ENCODE measurements at regions not wholly inside any gene's neighbourhood (a gene's known extent, or its start where the extent isn't known, plus 50 kb on each side); places are given as distances from the start of the nearest gene placed in this dataset.

GRCh38 chr1:87763483-87763882, 434.8 kb downstream of the LMO4 start:
- ChIA-PET CTCF (no interaction called here), POLR2A (no interaction called here)
- in situ Hi-C loops (cut with HindIII; ENCODE audit: low pct_unique_long_range_greater_than_20kb, low sequenced_read_pairs), result no loop called here
- H3K36me3 ChIP-seq (ENCODE audit: control insufficient read depth, insufficient read depth, low read length), result no peaks in the 10 kb centered on the region
- H3K27ac ChIP-seq (ENCODE audit: low read length), result no peak overlapping the region
- intact Hi-C loops (cut with micrococcal nuclease; ENCODE audit: unreplicated experiment), result no loop called here
- BruUV-seq (replicated peaks), result no TSS peak
- no peak for ATAC-seq
- peaks cover 3% of the 10 kb centered on the region; the same call in 1 of the 2 replicates for H3K9me3 ChIP-seq (ENCODE audit: control insufficient read depth, insufficient read depth, low read depth, low read length)
- no peaks in the 10 kb centered on the region for H3K27me3 ChIP-seq (ENCODE audit: control insufficient read depth, insufficient read depth, low read length)
- no peak overlapping the region for H3K4me3 ChIP-seq (ENCODE audit: low read depth in 2 of 2, low read length in 2 of 2)
- no peaks in the 10 kb centered on the region for H3K4me1 ChIP-seq (ENCODE audit: control insufficient read depth, insufficient read depth, low read length)
- TF ChIP-seq REST (IDR thresholded peaks at IDR 0.05; ENCODE audit: insufficient read depth in 1 of 2, low read depth in 2 of 2, low read length in 1 of 2), result no peak
- TF ChIP-seq, protein P1, sequence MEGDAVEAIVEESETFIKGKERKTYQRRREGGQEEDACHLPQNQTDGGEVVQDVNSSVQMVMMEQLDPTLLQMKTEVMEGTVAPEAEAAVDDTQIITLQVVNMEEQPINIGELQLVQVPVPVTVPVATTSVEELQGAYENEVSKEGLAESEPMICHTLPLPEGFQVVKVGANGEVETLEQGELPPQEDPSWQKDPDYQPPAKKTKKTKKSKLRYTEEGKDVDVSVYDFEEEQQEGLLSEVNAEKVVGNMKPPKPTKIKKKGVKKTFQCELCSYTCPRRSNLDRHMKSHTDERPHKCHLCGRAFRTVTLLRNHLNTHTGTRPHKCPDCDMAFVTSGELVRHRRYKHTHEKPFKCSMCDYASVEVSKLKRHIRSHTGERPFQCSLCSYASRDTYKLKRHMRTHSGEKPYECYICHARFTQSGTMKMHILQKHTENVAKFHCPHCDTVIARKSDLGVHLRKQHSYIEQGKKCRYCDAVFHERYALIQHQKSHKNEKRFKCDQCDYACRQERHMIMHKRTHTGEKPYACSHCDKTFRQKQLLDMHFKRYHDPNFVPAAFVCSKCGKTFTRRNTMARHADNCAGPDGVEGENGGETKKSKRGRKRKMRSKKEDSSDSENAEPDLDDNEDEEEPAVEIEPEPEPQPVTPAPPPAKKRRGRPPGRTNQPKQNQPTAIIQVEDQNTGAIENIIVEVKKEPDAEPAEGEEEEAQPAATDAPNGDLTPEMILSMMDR (IDR thresholded peaks at IDR 0.05), result no peak
- no peak for TF ChIP-seq TCF7L2 (IDR thresholded peaks at IDR 0.05; ENCODE audit: low read depth, low read length)
- TF ChIP-seq SIN3A (IDR thresholded peaks at IDR 0.05; ENCODE audit: borderline replicate concordance, insufficient read depth, low read depth, low read length), result no peak
- no peak for TF ChIP-seq POLR2AphosphoS5 (IDR thresholded peaks at IDR 0.05; ENCODE audit: low read depth, low read length)
- no peak for DNase-seq (ENCODE audit: low read depth, low spot score)

GRCh38 chr1:87765057-87765680, 436.5 kb downstream of the LMO4 start:
- POLR2A ChIA-PET, result no interaction called here
- BruUV-seq (replicated peaks), result no TSS peak
- Histone ChIP-seq H3K36me3 (ENCODE audit: control insufficient read depth, insufficient read depth, low read length) (no peaks in the 10 kb centered on the region), H3K4me3 (ENCODE audit: low read depth in 2 of 2, low read length in 2 of 2) (no peak overlapping the region), H3K4me1 (ENCODE audit: control insufficient read depth, insufficient read depth, low read length) (no peaks in the 10 kb centered on the region), H3K9me3 (ENCODE audit: control insufficient read depth, insufficient read depth, low read depth, low read length) (peaks cover 3% of the 10 kb centered on the region; the same call in 1 of the 2 replicates), H3K27me3 (ENCODE audit: control insufficient read depth, insufficient read depth, low read length) (no peaks in the 10 kb centered on the region), H3K27ac (ENCODE audit: low read length) (no peak overlapping the region)
- in situ Hi-C loops (cut with HindIII; ENCODE audit: low pct_unique_long_range_greater_than_20kb, low sequenced_read_pairs), result no loop called here
- intact Hi-C loops (cut with micrococcal nuclease; ENCODE audit: unreplicated experiment), result no loop called here
- TF ChIP-seq TCF7L2 (IDR thresholded peaks at IDR 0.05; ENCODE audit: low read depth, low read length) (no peak), POLR2AphosphoS5 (IDR thresholded peaks at IDR 0.05; ENCODE audit: low read depth, low read length) (no peak), SIN3A (IDR thresholded peaks at IDR 0.05; ENCODE audit: borderline replicate concordance, insufficient read depth, low read depth, low read length) (no peak), REST (IDR thresholded peaks at IDR 0.05; ENCODE audit: insufficient read depth in 1 of 2, low read depth in 2 of 2, low read length in 1 of 2) (no peak)
- TF ChIP-seq, protein P1 (IDR thresholded peaks at IDR 0.05), result no peak
- ATAC-seq, result no peak
- DNase-seq (ENCODE audit: low read depth, low spot score), result no peak
- CTCF ChIA-PET, result interaction anchor here (0.6 kb wide), 1 partner anchor 473 kb away, joined by 4 read pairs; no protein-coding TSS in a partner anchor

All from Panc1 (cell line).